ENCODE measurements at regions not wholly inside any gene's neighbourhood (a gene's known extent, or its start where the extent isn't known, plus 50 kb on each side); places are given as distances from the start of the nearest gene placed in this dataset.

GRCh38 chr13:109668433-109669233 is 117.8 kb downstream of the IRS2 start:
- CTCF ChIA-PET: no interaction called here
- peaks cover 0 to 4% of the 10 kb centered on the region in 2 experiments for H3K27me3 ChIP-seq (replicated peaks in 1 of 2; ENCODE audit: control insufficient read depth in 2 of 2, extremely low read depth in 1 of 2, insufficient read depth in 2 of 2, low read length in 1 of 2)

GRCh38 chr13:109667807-109668291 is 118.5 kb downstream of the IRS2 start:
- H3K4me3 ChIP-seq (ENCODE audit: control insufficient read depth in 1 of 2, extremely low read depth in 1 of 2, low read length in 1 of 2): no peak overlapping the region
- ATAC-seq (replicated peaks in 1 of 4) (no peak), DNase-seq (no peak)
- Mint-ChIP-seq H3K36me3 (no peaks in the 10 kb centered on the region), H3K4me3 (no peak overlapping the region), H3K4me1 (no peaks in the 10 kb centered on the region), H3K27ac (no peak overlapping the region), H3K27me3 (no peaks in the 10 kb centered on the region), H3K9me3 (no peaks in the 10 kb centered on the region)
- no peaks in the 10 kb centered on the region for H3K9me3 ChIP-seq
- H3K27ac ChIP-seq (ENCODE audit: low read length): no peak overlapping the region
- ChIA-PET POLR2A (no interaction called here), CTCF (no interaction called here)
- 78% methylated on average over 6 of the region's 9 CpGs for WGBS (ENCODE audit: insufficient coverage)
- peaks cover 0 to 4% of the 10 kb centered on the region in 2 experiments for H3K27me3 ChIP-seq (replicated peaks in 1 of 2; ENCODE audit: control insufficient read depth in 2 of 2, extremely low read depth in 1 of 2, insufficient read depth in 2 of 2, low read length in 1 of 2)
- no peaks in the 10 kb centered on the region for H3K36me3 ChIP-seq (ENCODE audit: control insufficient read depth in 2 of 2, extremely low read depth in 1 of 2, insufficient read depth in 1 of 2, low read length in 1 of 2)
- no peaks in the 10 kb centered on the region for H3K4me1 ChIP-seq (ENCODE audit: control insufficient read depth in 1 of 2, extremely low read depth in 1 of 2, insufficient read depth in 2 of 2, low read length in 2 of 2)

More at GRCh38 chr13:109668433-109669233, 117.8 kb downstream of the IRS2 start:
- no peak overlapping the region for H3K4me3 ChIP-seq (ENCODE audit: control insufficient read depth in 1 of 2, extremely low read depth in 1 of 2, low read length in 1 of 2)
- WGBS (ENCODE audit: insufficient coverage): 82% methylated on average over 4 of the region's 7 CpGs
- no peak overlapping the region for H3K27ac ChIP-seq (ENCODE audit: low read length)
- H3K27ac Mint-ChIP-seq: no peak overlapping the region
- no peaks in the 10 kb centered on the region for H3K9me3 ChIP-seq
- no peaks in the 10 kb centered on the region for H3K4me1 ChIP-seq (ENCODE audit: control insufficient read depth in 1 of 2, extremely low read depth in 1 of 2, insufficient read depth in 2 of 2, low read length in 2 of 2)
- H3K36me3 ChIP-seq (ENCODE audit: control insufficient read depth in 2 of 2, extremely low read depth in 1 of 2, insufficient read depth in 1 of 2, low read length in 1 of 2): no peaks in the 10 kb centered on the region
- DNase-seq: no peak
- H3K36me3 Mint-ChIP-seq: no peaks in the 10 kb centered on the region
- H3K9me3 Mint-ChIP-seq: no peaks in the 10 kb centered on the region
- no peak for ATAC-seq (replicated peaks in 1 of 4)
- POLR2A ChIA-PET: no interaction called here
- no peaks in the 10 kb centered on the region for H3K27me3 Mint-ChIP-seq
- H3K4me1 Mint-ChIP-seq: no peaks in the 10 kb centered on the region
- no peak overlapping the region for H3K4me3 Mint-ChIP-seq

- DNase-seq (no peak), ATAC-seq (replicated peaks in 1 of 4) (no peak)
- Histone ChIP-seq H3K4me3 (ENCODE audit: control insufficient read depth in 1 of 2, extremely low read depth in 1 of 2, low read length in 1 of 2) (no peak overlapping the region), H3K27ac (ENCODE audit: low read length) (no peak overlapping the region), H3K9me3 (no peaks in the 10 kb centered on the region), H3K27me3 (replicated peaks in 1 of 2; ENCODE audit: control insufficient read depth in 2 of 2, extremely low read depth in 1 of 2, insufficient read depth in 2 of 2, low read length in 1 of 2) (peaks cover 0 to 4% of the 10 kb centered on the region in 2 experiments), H3K4me1 (ENCODE audit: control insufficient read depth in 1 of 2, extremely low read depth in 1 of 2, insufficient read depth in 2 of 2, low read length in 2 of 2) (no peaks in the 10 kb centered on the region), H3K36me3 (ENCODE audit: control insufficient read depth in 2 of 2, extremely low read depth in 1 of 2, insufficient read depth in 1 of 2, low read length in 1 of 2) (no peaks in the 10 kb centered on the region)
- no peaks in the 10 kb centered on the region for H3K36me3 Mint-ChIP-seq
- WGBS (ENCODE audit: insufficient coverage): 76% methylated on average over 8 of the region's 13 CpGs
- H3K27ac Mint-ChIP-seq: no peak overlapping the region
- H3K9me3 Mint-ChIP-seq: no peaks in the 10 kb centered on the region
- no peaks in the 10 kb centered on the region for H3K27me3 Mint-ChIP-seq
- H3K4me1 Mint-ChIP-seq: no peaks in the 10 kb centered on the region
- ChIA-PET CTCF (no interaction called here), POLR2A (interaction anchor here in 1 of 2 donors (0.5 kb wide), 1 partner anchor 25 kb away, joined by 3 read pairs; no protein-coding TSS in a partner anchor)
- no peak overlapping the region for H3K4me3 Mint-ChIP-seq
Measured at GRCh38 chr13:109667056-109667455, 119.3 kb downstream of the IRS2 start.

GRCh38 chr13:109666656-109667055 is 119.7 kb downstream of the IRS2 start:
- H3K4me1 ChIP-seq (ENCODE audit: control insufficient read depth in 1 of 2, extremely low read depth in 1 of 2, insufficient read depth in 2 of 2, low read length in 2 of 2): no peaks in the 10 kb centered on the region
- POLR2A ChIA-PET: interaction anchor here in 1 of 2 donors (0.5 kb wide), 1 partner anchor 26 kb away, joined by 3 read pairs; no protein-coding TSS in a partner anchor
- no peaks in the 10 kb centered on the region for H3K36me3 ChIP-seq (ENCODE audit: control insufficient read depth in 2 of 2, extremely low read depth in 1 of 2, insufficient read depth in 1 of 2, low read length in 1 of 2)
- Mint-ChIP-seq H3K9me3 (no peaks in the 10 kb centered on the region), H3K4me1 (no peaks in the 10 kb centered on the region), H3K27ac (no peak overlapping the region), H3K4me3 (no peak overlapping the region), H3K36me3 (no peaks in the 10 kb centered on the region), H3K27me3 (peaks cover 0 to 3% of the 10 kb centered on the region in 2 donors)
- H3K9me3 ChIP-seq: no peaks in the 10 kb centered on the region
- peaks cover 0 to 4% of the 10 kb centered on the region in 2 experiments for H3K27me3 ChIP-seq (replicated peaks in 1 of 2; ENCODE audit: control insufficient read depth in 2 of 2, extremely low read depth in 1 of 2, insufficient read depth in 2 of 2, low read length in 1 of 2)
- CTCF ChIA-PET: no interaction called here
- 86% methylated on average over 1 of the region's 8 CpGs for WGBS (ENCODE audit: insufficient coverage)
- no peak overlapping the region for H3K4me3 ChIP-seq (ENCODE audit: control insufficient read depth in 1 of 2, extremely low read depth in 1 of 2, low read length in 1 of 2)
- no peak for DNase-seq
- no peak overlapping the region for H3K27ac ChIP-seq (ENCODE audit: low read length)
- ATAC-seq (replicated peaks in 1 of 4): no peak

- no peak overlapping the region for H3K4me3 Mint-ChIP-seq
Measured at GRCh38 chr13:109665781-109666249, 120.6 kb downstream of the IRS2 start.

GRCh38 chr13:109665240-109665639 is 121.1 kb downstream of the IRS2 start:
- no peak overlapping the region for H3K27ac Mint-ChIP-seq
- WGBS (ENCODE audit: insufficient coverage): 87% methylated on average over 3 of the region's 8 CpGs
- H3K27me3 ChIP-seq (replicated peaks in 1 of 2; ENCODE audit: control insufficient read depth in 2 of 2, extremely low read depth in 1 of 2, insufficient read depth in 2 of 2, low read length in 1 of 2): peaks cover 0 to 4% of the 10 kb centered on the region in 2 experiments

More at GRCh38 chr13:109665781-109666249, 120.6 kb downstream of the IRS2 start:
- H3K36me3 Mint-ChIP-seq: no peaks in the 10 kb centered on the region
- Histone ChIP-seq H3K4me1 (ENCODE audit: control insufficient read depth in 1 of 2, extremely low read depth in 1 of 2, insufficient read depth in 2 of 2, low read length in 2 of 2) (no peaks in the 10 kb centered on the region), H3K4me3 (ENCODE audit: control insufficient read depth in 1 of 2, extremely low read depth in 1 of 2, low read length in 1 of 2) (no peak overlapping the region), H3K27ac (ENCODE audit: low read length) (no peak overlapping the region), H3K9me3 (no peaks in the 10 kb centered on the region), H3K27me3 (replicated peaks in 1 of 2; ENCODE audit: control insufficient read depth in 2 of 2, extremely low read depth in 1 of 2, insufficient read depth in 2 of 2, low read length in 1 of 2) (peaks cover 0 to 4% of the 10 kb centered on the region in 2 experiments), H3K36me3 (ENCODE audit: control insufficient read depth in 2 of 2, extremely low read depth in 1 of 2, insufficient read depth in 1 of 2, low read length in 1 of 2) (no peaks in the 10 kb centered on the region)
- peaks cover 0 to 8% of the 10 kb centered on the region in 2 donors for H3K27me3 Mint-ChIP-seq
- ChIA-PET POLR2A (interaction anchor here in 1 of 2 donors (0.7 kb wide), 1 partner anchor 30 kb away, joined by 4 read pairs; no protein-coding TSS in a partner anchor), CTCF (no interaction called here)
- no peak overlapping the region for H3K27ac Mint-ChIP-seq
- no peaks in the 10 kb centered on the region for H3K4me1 Mint-ChIP-seq
- DNase-seq: no peak
- no peaks in the 10 kb centered on the region for H3K9me3 Mint-ChIP-seq
- ATAC-seq (replicated peaks in 1 of 4): no peak
- WGBS (ENCODE audit: insufficient coverage): 88% methylated on average over 14 of the region's 15 CpGs

More at GRCh38 chr13:109665240-109665639, 121.1 kb downstream of the IRS2 start:
- Mint-ChIP-seq H3K27me3 (peaks cover 0 to 11% of the 10 kb centered on the region in 2 donors), H3K4me3 (no peak overlapping the region), H3K9me3 (no peaks in the 10 kb centered on the region), H3K4me1 (no peaks in the 10 kb centered on the region), H3K36me3 (no peaks in the 10 kb centered on the region)
- Histone ChIP-seq H3K9me3 (no peaks in the 10 kb centered on the region), H3K4me3 (ENCODE audit: control insufficient read depth in 1 of 2, extremely low read depth in 1 of 2, low read length in 1 of 2) (no peak overlapping the region), H3K4me1 (ENCODE audit: control insufficient read depth in 1 of 2, extremely low read depth in 1 of 2, insufficient read depth in 2 of 2, low read length in 2 of 2) (no peaks in the 10 kb centered on the region), H3K27ac (ENCODE audit: low read length) (no peak overlapping the region), H3K36me3 (ENCODE audit: control insufficient read depth in 2 of 2, extremely low read depth in 1 of 2, insufficient read depth in 1 of 2, low read length in 1 of 2) (no peaks in the 10 kb centered on the region)
- ChIA-PET CTCF (no interaction called here), POLR2A (interaction anchor here in 1 of 2 donors (0.7 kb wide), 1 partner anchor 30 kb away, joined by 4 read pairs; no protein-coding TSS in a partner anchor)
- no peak for ATAC-seq (replicated peaks in 1 of 4)
- no peak for DNase-seq
